ENCODE measurements at regions not wholly inside any gene's neighbourhood (a gene's known extent, or its start where the extent isn't known, plus 50 kb on each side); places are given as distances from the start of the nearest gene placed in this dataset.

DNA sequence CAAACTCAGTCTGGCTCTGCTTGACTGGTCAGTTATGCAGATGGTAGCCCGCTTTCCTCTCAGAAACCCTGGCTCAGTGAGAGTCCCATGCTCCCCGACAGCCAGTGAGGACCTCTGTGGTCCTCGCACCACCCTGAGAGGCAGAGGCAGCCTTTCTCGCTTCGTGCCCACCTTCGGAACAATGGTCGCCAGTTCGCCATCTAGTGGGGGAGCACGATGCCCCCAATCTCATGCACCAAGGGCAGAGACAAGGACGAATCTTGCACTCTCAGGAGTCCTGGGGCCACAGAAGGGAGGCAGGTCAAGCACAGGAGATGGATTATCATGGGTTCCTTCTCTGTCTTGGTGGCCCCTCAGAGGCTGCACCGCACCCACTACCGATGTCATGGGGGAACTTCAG lies 75.2 kb downstream of the RHCG start:
- TF ChIP-seq NFIC (IDR thresholded peaks at IDR 0.05) (no peak), FOXM1 (IDR thresholded peaks at IDR 0.05; ENCODE audit: borderline replicate concordance, low read depth) (no peak), TCF12 (IDR thresholded peaks at IDR 0.05; ENCODE audit: low read depth) (no peak), ZBTB7A (IDR thresholded peaks at IDR 0.05; ENCODE audit: low read depth) (no peak), RAD21 (IDR thresholded peaks at IDR 0.05; ENCODE audit: low read depth) (no peak), YY1 (IDR thresholded peaks at IDR 0.05; ENCODE audit: low read depth) (no peak), CEBPB (IDR thresholded peaks at IDR 0.05) (no peak), EGR1 (IDR thresholded peaks at IDR 0.05) (no peak)

DNA sequence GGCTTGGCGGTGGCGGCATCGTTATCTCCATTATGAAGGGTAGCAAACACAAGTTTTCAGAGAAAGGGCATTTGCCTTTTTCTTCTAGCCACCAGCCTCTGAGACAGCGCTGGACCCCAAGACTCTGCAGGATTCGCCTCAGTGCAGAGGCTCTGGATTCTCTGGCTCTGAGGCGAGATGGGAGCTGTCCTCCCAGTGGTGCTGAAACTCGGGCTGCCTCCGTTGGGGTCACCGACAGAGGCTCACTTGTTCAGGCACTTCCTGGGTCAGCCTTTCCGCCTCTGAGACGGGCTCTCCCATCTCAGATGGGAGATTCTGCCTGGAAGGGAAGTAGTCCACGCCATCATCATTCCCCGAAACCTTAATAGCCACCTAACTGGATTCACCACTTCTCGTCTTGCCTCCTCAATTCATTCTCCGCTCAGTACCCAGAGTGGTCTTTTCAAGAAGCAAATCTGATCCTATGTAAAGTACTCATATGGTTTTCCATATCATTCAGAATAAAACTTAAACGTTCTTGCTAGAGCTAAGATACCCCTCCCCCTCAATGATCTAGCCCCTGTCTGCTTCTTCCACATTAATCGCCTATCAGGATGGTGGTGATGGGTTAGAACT lies 76.9 kb downstream of the RHCG start:
- TF ChIP-seq YY1 (IDR thresholded peaks at IDR 0.05; ENCODE audit: low read depth) = no peak
- TF ChIP-seq EGR1 (IDR thresholded peaks at IDR 0.05) = no peak
- TF ChIP-seq, protein P1, sequence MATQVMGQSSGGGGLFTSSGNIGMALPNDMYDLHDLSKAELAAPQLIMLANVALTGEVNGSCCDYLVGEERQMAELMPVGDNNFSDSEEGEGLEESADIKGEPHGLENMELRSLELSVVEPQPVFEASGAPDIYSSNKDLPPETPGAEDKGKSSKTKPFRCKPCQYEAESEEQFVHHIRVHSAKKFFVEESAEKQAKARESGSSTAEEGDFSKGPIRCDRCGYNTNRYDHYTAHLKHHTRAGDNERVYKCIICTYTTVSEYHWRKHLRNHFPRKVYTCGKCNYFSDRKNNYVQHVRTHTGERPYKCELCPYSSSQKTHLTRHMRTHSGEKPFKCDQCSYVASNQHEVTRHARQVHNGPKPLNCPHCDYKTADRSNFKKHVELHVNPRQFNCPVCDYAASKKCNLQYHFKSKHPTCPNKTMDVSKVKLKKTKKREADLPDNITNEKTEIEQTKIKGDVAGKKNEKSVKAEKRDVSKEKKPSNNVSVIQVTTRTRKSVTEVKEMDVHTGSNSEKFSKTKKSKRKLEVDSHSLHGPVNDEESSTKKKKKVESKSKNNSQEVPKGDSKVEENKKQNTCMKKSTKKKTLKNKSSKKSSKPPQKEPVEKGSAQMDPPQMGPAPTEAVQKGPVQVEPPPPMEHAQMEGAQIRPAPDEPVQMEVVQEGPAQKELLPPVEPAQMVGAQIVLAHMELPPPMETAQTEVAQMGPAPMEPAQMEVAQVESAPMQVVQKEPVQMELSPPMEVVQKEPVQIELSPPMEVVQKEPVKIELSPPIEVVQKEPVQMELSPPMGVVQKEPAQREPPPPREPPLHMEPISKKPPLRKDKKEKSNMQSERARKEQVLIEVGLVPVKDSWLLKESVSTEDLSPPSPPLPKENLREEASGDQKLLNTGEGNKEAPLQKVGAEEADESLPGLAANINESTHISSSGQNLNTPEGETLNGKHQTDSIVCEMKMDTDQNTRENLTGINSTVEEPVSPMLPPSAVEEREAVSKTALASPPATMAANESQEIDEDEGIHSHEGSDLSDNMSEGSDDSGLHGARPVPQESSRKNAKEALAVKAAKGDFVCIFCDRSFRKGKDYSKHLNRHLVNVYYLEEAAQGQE (IDR thresholded peaks at IDR 0.05; ENCODE audit: low read depth) = peak; percentile 96
- TF ChIP-seq, protein P2, sequence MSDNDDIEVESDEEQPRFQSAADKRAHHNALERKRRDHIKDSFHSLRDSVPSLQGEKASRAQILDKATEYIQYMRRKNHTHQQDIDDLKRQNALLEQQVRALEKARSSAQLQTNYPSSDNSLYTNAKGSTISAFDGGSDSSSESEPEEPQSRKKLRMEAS (IDR thresholded peaks at IDR 0.05) = no peak
- TF ChIP-seq, protein P3, sequence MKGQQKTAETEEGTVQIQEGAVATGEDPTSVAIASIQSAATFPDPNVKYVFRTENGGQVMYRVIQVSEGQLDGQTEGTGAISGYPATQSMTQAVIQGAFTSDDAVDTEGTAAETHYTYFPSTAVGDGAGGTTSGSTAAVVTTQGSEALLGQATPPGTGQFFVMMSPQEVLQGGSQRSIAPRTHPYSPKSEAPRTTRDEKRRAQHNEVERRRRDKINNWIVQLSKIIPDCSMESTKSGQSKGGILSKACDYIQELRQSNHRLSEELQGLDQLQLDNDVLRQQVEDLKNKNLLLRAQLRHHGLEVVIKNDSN (IDR thresholded peaks at IDR 0.05) = no peak

DNA sequence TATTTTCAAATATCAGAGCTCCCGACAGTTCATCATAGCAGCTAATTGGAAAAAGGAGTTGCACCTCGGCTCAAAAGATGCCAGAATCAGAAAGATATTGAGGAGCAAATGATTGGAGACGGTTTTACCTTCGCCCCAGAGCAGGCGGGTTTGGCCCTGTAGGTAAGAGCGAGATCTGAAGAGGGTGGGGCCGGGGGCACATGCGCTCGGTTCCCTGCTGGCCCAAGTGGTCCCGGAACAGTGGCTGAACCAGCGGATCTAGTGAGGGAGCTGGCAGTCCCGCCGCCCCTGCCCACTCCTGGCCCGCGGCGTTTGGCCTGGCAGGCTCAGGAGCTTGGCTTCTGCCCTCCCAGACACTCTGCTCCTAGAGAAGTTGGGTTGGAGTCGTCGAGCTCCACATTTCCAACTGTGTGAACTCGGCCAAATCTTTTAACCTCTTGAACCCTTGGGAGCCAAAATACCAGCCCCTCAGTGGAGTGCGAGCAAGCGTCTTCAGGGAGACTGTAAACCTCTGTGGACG lies 79.1 kb downstream of the RHCG start:
- TF ChIP-seq ZBTB7A (IDR thresholded peaks at IDR 0.05; ENCODE audit: low read depth) (no peak), TEAD4 (IDR thresholded peaks at IDR 0.05) (no peak), CEBPB (IDR thresholded peaks at IDR 0.05) (no peak), CREB1 (IDR thresholded peaks at IDR 0.05; ENCODE audit: low read depth) (no peak), YY1 (IDR thresholded peaks at IDR 0.05; ENCODE audit: low read depth) (no peak), TAF1 (IDR thresholded peaks at IDR 0.05; ENCODE audit: low read depth) (no peak), EGR1 (IDR thresholded peaks at IDR 0.05) (no peak), RAD21 (IDR thresholded peaks at IDR 0.05; ENCODE audit: low read depth) (no peak), NFIC (IDR thresholded peaks at IDR 0.05) (no peak), FOXM1 (IDR thresholded peaks at IDR 0.05; ENCODE audit: borderline replicate concordance, low read depth) (no peak), TCF12 (IDR thresholded peaks at IDR 0.05; ENCODE audit: low read depth) (no peak)
- TF ChIP-seq, protein P2 (IDR thresholded peaks at IDR 0.05) = no peak
- TF ChIP-seq, protein P1 (IDR thresholded peaks at IDR 0.05; ENCODE audit: low read depth) = no peak
- TF ChIP-seq, protein P3 (IDR thresholded peaks at IDR 0.05) = no peak

DNA sequence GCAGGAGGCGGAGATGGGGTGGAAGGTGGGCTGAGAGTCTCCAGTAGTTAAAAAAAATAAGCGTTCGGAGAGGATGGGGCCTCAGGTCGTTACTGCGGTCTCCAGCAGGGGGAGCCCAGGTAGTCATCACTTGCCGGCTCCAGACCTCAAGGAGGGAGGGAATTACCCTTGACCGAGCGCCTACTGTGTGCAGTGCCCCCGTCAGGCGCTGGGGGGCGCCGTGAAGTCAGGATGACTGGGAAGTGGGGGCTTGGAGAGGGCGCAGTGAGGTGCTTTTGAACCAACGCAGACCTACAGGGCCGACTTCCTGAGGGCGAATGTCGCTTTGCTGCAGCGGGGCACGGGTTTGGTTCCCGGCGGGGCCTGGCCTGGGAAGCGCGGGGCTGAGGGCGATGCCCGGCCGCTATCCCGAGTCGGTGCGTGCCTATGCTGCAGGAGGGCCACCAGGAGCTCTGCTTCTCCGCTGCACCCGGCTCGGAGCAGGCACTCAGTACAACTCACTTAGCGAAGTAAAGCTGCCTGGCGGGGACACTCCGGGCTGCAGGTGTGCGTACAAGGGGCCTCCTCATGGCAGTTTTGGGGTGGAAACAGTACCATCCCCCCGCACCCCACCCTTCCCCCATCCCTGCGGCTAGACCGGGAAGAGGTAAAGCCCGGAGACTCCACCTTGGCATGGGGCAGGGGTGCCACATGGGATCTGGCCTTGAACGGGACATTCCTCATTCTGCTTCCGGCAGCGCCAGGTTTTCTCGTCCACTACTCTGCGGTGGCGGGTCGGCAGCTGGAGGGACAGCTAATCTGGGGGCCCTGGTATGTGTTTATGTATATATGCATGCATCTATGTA lies 79.8 kb downstream of the RHCG start:
- TF ChIP-seq EP300 (IDR thresholded peaks at IDR 0.05; ENCODE audit: borderline replicate concordance) = no peak
- TF ChIP-seq, protein P1 (IDR thresholded peaks at IDR 0.05; ENCODE audit: low read depth) = peak; percentile 41
- TF ChIP-seq CEBPB (IDR thresholded peaks at IDR 0.05) = no peak
- TF ChIP-seq NFIC (IDR thresholded peaks at IDR 0.05) = no peak
- TF ChIP-seq YY1 (IDR thresholded peaks at IDR 0.05; ENCODE audit: low read depth) = no peak
- no peak for TF ChIP-seq ZBTB7A (IDR thresholded peaks at IDR 0.05; ENCODE audit: low read depth)
- TF ChIP-seq RAD21 (IDR thresholded peaks at IDR 0.05; ENCODE audit: low read depth) = peak; percentile 52; the same call in 1 of the 2 replicates
- TF ChIP-seq FOXM1 (IDR thresholded peaks at IDR 0.05; ENCODE audit: borderline replicate concordance, low read depth) = no peak
